ENCODE measurements at regions not wholly inside any gene's neighbourhood (a gene's known extent, or its start where the extent isn't known, plus 50 kb on each side); places are given as distances from the start of the nearest gene placed in this dataset.

- ChIA-PET POLR2A (ENCODE audit: low non-redundant PET) (no interaction called here), CTCF (interaction anchor here (0.5 kb wide), 1 partner anchor 86 kb away, joined by 3 read pairs; no protein-coding TSS in a partner anchor)
- DNase-seq (ENCODE audit: low spot score): no peak
- no peak overlapping the region for H3K27ac ChIP-seq
- TF ChIP-seq, protein P1, sequence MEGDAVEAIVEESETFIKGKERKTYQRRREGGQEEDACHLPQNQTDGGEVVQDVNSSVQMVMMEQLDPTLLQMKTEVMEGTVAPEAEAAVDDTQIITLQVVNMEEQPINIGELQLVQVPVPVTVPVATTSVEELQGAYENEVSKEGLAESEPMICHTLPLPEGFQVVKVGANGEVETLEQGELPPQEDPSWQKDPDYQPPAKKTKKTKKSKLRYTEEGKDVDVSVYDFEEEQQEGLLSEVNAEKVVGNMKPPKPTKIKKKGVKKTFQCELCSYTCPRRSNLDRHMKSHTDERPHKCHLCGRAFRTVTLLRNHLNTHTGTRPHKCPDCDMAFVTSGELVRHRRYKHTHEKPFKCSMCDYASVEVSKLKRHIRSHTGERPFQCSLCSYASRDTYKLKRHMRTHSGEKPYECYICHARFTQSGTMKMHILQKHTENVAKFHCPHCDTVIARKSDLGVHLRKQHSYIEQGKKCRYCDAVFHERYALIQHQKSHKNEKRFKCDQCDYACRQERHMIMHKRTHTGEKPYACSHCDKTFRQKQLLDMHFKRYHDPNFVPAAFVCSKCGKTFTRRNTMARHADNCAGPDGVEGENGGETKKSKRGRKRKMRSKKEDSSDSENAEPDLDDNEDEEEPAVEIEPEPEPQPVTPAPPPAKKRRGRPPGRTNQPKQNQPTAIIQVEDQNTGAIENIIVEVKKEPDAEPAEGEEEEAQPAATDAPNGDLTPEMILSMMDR (conservative IDR thresholded peaks at IDR 0.05; ENCODE audit: low read depth): no peak
Observed at GRCh38 chr18:2392446-2392845, 178.9 kb downstream of the METTL4 start.

DNA sequence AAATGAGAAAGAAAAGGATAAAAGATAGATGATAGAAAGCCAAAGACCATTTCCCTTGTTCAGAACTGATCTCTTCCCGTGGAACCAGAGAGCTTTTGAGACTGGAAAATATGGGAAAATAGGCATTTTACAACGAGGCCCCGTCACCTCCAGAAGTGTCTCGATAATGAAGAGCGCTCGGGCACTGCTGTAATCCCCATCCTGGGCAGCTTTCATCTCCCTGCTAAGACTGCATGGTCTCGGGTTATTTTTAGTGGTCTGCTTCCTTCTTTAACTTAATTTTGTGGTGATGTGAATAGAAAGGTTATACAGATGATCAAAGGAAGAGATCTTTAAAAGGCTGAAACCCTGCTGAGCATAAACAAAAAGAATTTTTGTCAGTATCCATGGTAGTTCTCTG lies 176.6 kb downstream of the METTL4 start:
- ChIA-PET CTCF (no interaction called here), POLR2A (ENCODE audit: low non-redundant PET) (no interaction called here)
- TF ChIP-seq, protein P1 (conservative IDR thresholded peaks at IDR 0.05; ENCODE audit: low read depth): no peak
- no peak for DNase-seq (ENCODE audit: low spot score)
- H3K27ac ChIP-seq: no peak overlapping the region

DNA sequence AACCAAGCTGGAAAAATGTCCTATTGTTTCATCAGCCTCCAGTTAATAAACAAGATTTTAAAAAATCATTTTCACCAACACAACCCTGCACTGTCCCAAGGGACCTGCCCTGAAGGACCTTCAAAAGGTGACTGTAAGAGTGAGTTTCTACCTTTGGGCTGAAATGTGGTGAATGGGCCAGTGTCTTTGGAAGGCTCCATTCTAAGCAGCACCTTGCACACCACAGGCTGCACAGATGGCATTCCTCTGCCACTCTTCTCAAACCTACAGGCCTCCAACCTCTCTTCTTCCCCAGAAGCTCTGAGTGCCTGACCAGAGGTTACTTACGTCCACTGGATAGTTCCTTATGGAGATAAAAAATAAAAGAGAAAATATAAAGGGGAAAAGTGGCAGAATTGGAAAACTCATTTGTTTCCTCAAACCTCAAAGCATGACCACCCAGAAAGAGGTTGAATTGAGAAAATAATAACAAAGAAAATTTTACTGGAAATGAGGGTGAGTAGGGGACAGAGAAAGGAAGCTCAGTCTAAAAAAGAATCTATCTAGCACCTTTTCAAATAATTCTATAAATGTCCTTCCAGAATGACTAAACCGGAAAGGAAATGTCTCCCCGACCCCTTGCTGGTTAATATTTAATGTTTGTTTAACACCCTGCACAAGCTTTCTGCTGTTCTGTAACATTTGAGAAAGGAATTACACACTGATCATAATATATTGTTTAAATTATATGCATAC lies 175.7 kb downstream of the METTL4 start:
- DNase-seq (ENCODE audit: low spot score): no peak
- ChIA-PET POLR2A (ENCODE audit: low non-redundant PET) (no interaction called here), CTCF (no interaction called here)
- TF ChIP-seq, protein P1 (conservative IDR thresholded peaks at IDR 0.05; ENCODE audit: low read depth): no peak
- H3K27ac ChIP-seq: no peak overlapping the region

DNA sequence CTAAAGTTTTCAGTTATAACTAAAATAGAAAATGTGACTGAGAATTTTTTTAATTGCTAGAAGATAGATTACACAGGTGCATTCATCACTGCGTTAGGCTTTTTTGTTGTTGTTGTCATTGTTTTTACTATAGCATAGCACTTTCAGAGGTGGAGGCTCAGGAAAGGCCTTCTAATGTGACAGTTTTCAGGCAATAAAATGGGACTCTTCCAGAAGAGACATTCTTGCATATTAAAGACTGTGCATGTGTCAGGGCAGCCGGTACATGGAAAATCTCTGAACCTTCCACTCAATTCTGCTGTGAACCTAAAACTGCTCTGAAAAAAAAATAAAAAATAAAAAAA lies 175.2 kb downstream of the METTL4 start:
- no peak overlapping the region for H3K27ac ChIP-seq
- DNase-seq (ENCODE audit: low spot score): no peak
- TF ChIP-seq, protein P1 (conservative IDR thresholded peaks at IDR 0.05; ENCODE audit: low read depth): no peak
- ChIA-PET POLR2A (ENCODE audit: low non-redundant PET) (no interaction called here), CTCF (no interaction called here)

DNA sequence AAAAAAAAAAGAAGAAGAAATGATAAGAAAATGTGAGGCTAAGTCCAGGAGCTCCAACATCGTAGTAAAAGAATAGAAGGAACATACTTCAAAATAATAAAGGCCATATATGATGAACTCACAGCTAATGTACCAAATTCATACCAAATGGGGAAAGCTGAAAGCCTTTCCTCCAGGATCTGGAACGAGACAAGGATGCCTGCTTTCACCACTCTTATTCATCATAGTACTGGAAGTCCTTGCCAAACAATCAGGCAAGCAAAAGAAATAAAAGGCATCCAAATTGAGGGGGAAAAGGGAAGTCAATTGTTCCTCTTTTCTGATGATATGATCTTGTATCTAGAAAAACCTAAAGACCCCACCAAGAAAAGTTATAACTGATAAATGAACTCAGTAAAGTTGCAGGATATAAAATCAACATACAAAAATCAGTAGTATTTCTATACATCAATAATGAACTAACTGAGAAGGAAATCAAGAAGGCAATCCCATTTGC lies 170.6 kb downstream of the METTL4 start:
- no peak for DNase-seq (ENCODE audit: low spot score)
- POLR2A ChIA-PET (ENCODE audit: low non-redundant PET): no interaction called here
- TF ChIP-seq, protein P1 (conservative IDR thresholded peaks at IDR 0.05; ENCODE audit: low read depth): no peak
- CTCF ChIA-PET: no interaction called here
- no peak overlapping the region for H3K27ac ChIP-seq

GRCh38 chr18:2402084-2402483 lies 169.2 kb downstream of the METTL4 start:
- POLR2A ChIA-PET (ENCODE audit: low non-redundant PET): no interaction called here
- H3K27ac ChIP-seq: no peak overlapping the region

More at GRCh38 chr18:2402084-2402483, 169.2 kb downstream of the METTL4 start:
- CTCF ChIA-PET: interaction anchor here (0.6 to 0.7 kb wide), 2 partner anchors 199 to 807 kb away, joined by 3 to 5 read pairs; no protein-coding TSS in a partner anchor
- TF ChIP-seq, protein P1 (conservative IDR thresholded peaks at IDR 0.05; ENCODE audit: low read depth): no peak
- no peak for DNase-seq (ENCODE audit: low spot score)
